ENCODE measurements at regions not wholly inside any gene's neighbourhood (a gene's known extent, or its start where the extent isn't known, plus 50 kb on each side); places are given as distances from the start of the nearest gene placed in this dataset.

DNA sequence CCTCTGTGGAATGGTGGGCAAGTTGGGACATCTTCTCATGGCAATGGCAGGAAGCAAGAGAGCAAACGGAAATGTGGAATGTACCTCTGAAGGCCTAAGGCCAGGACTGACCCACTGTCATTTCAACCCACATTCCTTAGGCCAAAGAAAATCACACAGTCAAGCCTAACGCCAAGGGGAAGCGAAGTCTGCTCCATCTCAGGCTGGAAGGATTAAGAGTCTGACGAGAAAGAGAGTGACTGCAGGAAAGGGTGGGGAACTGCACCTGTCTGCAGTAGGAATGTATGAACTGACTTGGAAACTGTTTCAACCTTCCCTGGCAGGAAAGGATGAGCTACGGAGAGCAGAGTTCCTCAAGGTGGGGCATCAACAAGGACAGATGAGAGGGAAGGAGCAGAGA lies 90.2 kb upstream of the TAS2R1 start:
- no peak for DNase-seq

DNA sequence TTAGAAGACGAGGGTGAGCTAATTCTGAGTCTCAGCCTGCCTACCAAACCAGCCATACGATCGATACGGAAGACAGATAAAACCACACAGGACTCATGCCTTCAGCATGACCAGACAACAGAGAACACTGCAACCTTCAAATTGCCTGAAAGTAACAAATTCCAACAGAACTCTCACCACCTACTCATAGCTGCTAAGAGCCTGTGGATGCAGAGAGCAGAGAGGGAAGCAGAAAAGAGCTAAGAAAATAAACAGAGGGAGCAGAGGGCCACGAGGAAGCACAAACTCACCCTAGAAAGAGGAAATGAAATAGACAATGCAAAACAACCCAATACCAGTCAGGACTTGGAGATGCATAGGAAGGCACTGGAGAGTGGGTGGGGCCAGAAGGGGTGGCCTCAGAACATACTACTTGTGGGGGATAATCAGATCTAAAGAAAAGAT lies 86.7 kb upstream of the TAS2R1 start:
- DNase-seq: peak; percentile 10

- DNase-seq: no peak
Measured at GRCh38 chr5:9715891-9716335, 85.8 kb upstream of the TAS2R1 start.

DNA sequence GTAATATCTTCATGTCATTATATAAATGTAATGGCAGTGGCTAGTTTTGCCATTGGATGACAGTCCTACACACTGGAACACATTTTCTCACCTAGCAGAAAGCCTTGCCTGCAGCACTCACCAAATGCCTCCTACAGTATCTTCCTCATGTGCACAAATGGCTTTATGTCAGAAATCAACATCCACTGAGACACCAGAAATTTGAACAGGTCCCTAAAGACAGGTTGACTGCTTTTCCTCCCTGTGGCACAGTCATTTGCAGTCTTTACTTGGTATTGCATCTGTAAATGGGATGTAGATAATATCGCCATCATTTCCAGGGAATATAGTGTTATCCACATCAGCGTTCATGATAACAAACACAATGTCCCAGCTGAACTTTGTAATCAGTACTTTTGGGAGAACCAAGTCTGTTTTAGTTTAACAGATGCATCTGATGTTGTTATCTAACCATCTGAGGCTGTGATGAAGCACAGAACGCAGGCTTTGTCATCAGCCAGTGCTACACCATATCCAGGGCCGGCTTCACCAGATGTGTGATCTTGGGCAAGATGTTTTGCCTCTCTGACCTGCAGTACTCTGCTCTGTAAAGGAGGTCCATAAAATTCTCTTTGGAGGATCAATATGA lies 83.9 kb upstream of the TAS2R1 start:
- no peak for DNase-seq

GRCh38 chr5:9713356-9713755 lies 83.2 kb upstream of the TAS2R1 start:
- DNase-seq: no peak

- no peak for DNase-seq
Measured at GRCh38 chr5:9712911-9713310, 82.8 kb upstream of the TAS2R1 start.

DNA sequence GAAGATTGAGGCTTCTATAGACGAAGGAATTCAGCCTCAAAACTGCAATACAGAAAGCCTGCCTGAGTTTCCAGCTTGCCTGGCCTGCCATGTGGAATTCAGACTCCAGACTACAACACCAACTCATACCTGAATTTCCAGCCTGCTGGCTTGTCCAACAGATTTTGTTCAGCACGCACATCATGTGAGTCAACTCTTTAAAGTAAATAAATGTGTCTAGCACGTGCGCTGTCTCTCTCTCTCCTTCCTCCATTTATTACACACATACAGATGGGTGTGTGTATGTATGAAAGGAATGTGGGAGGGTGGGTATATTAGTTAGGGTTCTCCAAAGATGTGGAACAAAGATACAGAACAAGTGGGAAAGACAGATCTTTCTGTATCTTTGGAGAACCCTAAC lies 82.4 kb upstream of the TAS2R1 start:
- DNase-seq: no peak

GRCh38 chr5:9710069-9710468 lies 79.9 kb upstream of the TAS2R1 start:
- DNase-seq: no peak

GRCh38 chr5:9707732-9708462 lies 77.7 kb upstream of the TAS2R1 start:
- DNase-seq: no peak

DNA sequence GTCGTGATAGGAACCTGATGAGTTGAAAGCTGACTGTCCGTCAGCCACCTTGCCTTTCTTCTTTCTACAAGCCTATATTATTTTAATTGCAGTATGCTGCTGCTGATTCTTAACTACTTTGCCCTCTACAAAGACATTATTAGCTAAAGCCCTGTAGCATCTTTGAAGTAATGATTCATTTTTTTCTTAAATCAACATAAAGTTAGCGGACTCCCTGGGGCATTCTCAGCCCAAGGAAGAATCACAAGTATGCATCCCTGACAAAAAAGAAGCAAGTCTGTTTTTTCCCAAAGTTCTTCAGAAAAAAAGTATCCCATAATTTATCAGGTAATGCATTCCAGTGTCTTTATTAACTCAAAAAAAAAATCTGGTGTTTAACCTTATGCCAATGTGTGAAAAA lies 69.5 kb upstream of the TAS2R1 start:
- DNase-seq: no peak

DNA sequence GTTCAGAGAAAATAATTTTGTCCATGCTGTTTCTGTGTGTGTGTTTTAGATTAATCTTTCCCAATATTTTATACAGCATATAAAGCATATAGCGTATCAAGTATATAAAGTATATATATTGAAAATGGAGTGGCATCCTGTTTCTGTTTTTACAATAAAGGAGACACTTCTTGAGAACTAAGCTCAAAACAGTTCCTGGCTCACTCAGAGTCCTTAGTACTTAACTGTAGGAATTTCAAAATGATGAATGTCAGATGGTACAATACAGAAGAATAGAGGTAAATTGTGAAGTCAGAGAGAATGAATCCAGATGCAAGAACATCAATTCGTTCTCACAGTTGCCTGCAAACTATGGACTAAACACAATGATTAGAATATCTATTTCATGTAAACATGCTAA lies 68.7 kb upstream of the TAS2R1 start:
- DNase-seq: no peak

DNA sequence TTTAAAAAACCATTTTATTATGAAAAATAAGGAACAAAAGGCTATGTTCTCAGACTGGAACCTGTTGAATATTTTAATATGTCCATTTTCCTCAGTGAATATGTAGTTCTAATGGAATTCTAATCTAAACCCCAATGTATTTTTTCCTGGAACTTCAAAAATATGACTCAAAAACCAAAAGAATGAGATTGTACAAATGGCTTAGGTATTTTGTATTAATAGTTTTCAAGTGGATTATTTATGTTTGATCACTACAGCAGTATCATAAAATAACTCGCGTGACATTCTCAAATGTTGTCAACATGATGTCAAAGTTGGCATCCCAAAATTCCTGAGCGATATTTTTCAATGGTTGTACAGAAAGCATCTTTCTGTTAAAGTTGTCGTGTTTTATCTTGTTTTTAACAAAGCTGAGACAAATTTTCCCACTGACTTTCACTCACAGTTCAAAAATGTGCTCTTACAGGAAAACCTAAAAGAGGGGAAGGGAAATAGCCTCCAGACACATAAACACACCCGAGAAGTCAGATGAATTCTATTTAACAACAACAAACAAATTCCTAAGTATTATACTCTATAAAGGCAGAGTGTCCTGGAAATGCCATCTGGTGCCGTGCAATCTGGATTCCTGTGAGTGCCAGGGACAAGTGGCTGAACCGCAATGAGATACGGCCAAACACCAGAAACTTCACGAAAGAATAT lies 68.1 kb upstream of the TAS2R1 start:
- DNase-seq: no peak

- no peak for DNase-seq
Measured at GRCh38 chr5:9692576-9692975, 62.4 kb upstream of the TAS2R1 start.

GRCh38 chr5:9691261-9691660 lies 61.1 kb upstream of the TAS2R1 start:
- no peak for DNase-seq

GRCh38 chr5:9690751-9691150 lies 60.6 kb upstream of the TAS2R1 start:
- no peak for DNase-seq

- no peak for DNase-seq
Measured at GRCh38 chr5:9686216-9686615, 56.1 kb upstream of the TAS2R1 start.

- DNase-seq: no peak
Measured at GRCh38 chr5:9681706-9682105, 51.6 kb upstream of the TAS2R1 start.
